ENCODE measurements at regions not wholly inside any gene's neighbourhood (a gene's known extent, or its start where the extent isn't known, plus 50 kb on each side); places are given as distances from the start of the nearest gene placed in this dataset.

DNA sequence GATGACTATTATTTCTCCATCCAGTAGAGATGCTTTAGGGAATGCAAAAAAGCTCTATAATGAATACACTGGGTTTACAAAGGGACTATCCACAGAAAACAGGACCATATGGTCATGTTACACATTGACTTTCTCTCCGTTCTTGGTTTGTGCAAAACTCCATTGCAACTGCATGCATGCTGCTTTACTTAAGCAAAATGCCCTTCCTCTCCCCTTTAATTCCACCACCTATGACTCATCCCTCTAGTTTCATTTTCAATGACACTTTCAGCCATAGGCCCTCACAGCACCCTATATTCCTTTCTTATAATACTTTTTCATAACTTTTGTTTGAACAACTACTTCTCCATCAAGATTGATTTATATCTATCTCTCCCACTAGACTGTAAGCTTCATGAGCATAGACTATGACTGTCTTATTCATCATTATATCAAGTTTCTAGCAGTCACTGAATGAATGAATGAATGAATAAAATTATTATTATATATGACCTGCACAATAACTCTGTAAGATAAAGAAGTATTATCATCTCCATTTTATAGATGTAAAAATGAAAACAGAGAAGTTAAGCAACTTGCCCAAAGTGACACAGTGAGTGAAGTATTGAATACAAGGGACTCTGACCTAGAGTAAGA, 248.9 kb downstream of the PLPP3 start:
- TF ChIP-seq, protein P1, sequence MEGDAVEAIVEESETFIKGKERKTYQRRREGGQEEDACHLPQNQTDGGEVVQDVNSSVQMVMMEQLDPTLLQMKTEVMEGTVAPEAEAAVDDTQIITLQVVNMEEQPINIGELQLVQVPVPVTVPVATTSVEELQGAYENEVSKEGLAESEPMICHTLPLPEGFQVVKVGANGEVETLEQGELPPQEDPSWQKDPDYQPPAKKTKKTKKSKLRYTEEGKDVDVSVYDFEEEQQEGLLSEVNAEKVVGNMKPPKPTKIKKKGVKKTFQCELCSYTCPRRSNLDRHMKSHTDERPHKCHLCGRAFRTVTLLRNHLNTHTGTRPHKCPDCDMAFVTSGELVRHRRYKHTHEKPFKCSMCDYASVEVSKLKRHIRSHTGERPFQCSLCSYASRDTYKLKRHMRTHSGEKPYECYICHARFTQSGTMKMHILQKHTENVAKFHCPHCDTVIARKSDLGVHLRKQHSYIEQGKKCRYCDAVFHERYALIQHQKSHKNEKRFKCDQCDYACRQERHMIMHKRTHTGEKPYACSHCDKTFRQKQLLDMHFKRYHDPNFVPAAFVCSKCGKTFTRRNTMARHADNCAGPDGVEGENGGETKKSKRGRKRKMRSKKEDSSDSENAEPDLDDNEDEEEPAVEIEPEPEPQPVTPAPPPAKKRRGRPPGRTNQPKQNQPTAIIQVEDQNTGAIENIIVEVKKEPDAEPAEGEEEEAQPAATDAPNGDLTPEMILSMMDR (IDR thresholded peaks at IDR 0.05): no peak
- TF ChIP-seq EZH2 (IDR thresholded peaks at IDR 0.05) (no peak), EZH2phosphoT487 (IDR thresholded peaks at IDR 0.05) (no peak)

Measured in neural progenitor cell (in vitro differentiated cells).